AG04450 (cell line): ENCODE measurements at regions not wholly inside any gene's neighbourhood (a gene's known extent, or its start where the extent isn't known, plus 50 kb on each side); places are given as distances from the start of the nearest gene placed in this dataset.

Source experiments
- CTCF ChIA-PET: fragments of 300-600, 350-600 bp; formaldehyde crosslinking; extraction: SDS; loops from one replicate; lab custom pipeline; 2022; ENCODE audit warnings: antibody characterized with exemption, inconsistent platforms; lab: Charles Lee
- POLR2A ChIA-PET: fragments of 350-600 bp; formaldehyde crosslinking; extraction: SDS; loops from one replicate; lab custom pipeline; 2021; ENCODE audit warnings: antibody characterized with exemption, inconsistent platforms; lab: Yijun Ruan, JAX
- DNase-seq: peaks from one replicate; pipeline ENCODE4 v3.0.0-alpha.2; 2011; ENCODE audit warnings: low read depth, low spot score
- H3K27ac ChIP-seq: one replicate; pipeline ENCODE4 v1.5.1; 2012; ENCODE audit warnings: low read depth, low read length, control low read depth
- H3K27me3 ChIP-seq: one replicate; pipeline ENCODE4 v1.6.0; 2012; ENCODE audit warnings: low read length; ENCODE audit not compliant: control insufficient read depth, insufficient read depth
- H3K4me3 ChIP-seq: 2 replicates; pipeline ENCODE4 v1.5.1; 2011; ENCODE audit warnings: mild to moderate bottlenecking, low read depth, low read length, control low read depth
- H3K9me3 ChIP-seq: 2 replicates; pipeline ENCODE4 v1.5.1; 2012; ENCODE audit warnings: low read length; ENCODE audit not compliant: control insufficient read depth, insufficient read depth
- TF ChIP-seq, protein P1 (sequence below): IDR thresholded peaks from 2 replicates; pipeline ENCODE4 v1.5.1; 2011; ENCODE audit warnings: low read depth, low read length, control low read depth, inconsistent platforms

DNA sequence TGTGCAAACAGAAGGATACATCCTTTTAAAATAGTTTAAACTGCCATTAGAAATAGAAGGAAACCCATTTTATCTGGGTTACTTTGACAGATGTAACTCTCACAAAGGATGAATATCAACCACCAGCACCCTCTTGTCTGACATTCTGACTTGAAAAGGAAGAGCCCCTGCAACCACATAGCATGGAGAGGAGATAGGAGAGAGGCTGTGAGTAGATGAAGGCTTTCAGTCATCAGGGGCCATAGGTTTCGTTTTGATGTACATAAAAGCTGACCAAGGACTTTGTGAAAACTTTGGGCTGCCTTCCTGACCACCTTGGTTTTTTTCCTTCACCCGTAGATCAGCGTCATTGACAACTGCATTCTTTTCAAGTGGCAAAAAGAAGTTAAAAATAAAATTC, 211.6 kb upstream of the PRPS1L1 start:
- TF ChIP-seq, protein P1, sequence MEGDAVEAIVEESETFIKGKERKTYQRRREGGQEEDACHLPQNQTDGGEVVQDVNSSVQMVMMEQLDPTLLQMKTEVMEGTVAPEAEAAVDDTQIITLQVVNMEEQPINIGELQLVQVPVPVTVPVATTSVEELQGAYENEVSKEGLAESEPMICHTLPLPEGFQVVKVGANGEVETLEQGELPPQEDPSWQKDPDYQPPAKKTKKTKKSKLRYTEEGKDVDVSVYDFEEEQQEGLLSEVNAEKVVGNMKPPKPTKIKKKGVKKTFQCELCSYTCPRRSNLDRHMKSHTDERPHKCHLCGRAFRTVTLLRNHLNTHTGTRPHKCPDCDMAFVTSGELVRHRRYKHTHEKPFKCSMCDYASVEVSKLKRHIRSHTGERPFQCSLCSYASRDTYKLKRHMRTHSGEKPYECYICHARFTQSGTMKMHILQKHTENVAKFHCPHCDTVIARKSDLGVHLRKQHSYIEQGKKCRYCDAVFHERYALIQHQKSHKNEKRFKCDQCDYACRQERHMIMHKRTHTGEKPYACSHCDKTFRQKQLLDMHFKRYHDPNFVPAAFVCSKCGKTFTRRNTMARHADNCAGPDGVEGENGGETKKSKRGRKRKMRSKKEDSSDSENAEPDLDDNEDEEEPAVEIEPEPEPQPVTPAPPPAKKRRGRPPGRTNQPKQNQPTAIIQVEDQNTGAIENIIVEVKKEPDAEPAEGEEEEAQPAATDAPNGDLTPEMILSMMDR = no peak
- POLR2A ChIA-PET = no interaction called here
- CTCF ChIA-PET = no interaction called here
- H3K27me3 ChIP-seq = no peaks in the 10 kb centered on the region
- DNase-seq = no peak
- no peak overlapping the region for H3K4me3 ChIP-seq
- H3K27ac ChIP-seq = no peak overlapping the region
- no peaks in the 10 kb centered on the region for H3K9me3 ChIP-seq

DNA sequence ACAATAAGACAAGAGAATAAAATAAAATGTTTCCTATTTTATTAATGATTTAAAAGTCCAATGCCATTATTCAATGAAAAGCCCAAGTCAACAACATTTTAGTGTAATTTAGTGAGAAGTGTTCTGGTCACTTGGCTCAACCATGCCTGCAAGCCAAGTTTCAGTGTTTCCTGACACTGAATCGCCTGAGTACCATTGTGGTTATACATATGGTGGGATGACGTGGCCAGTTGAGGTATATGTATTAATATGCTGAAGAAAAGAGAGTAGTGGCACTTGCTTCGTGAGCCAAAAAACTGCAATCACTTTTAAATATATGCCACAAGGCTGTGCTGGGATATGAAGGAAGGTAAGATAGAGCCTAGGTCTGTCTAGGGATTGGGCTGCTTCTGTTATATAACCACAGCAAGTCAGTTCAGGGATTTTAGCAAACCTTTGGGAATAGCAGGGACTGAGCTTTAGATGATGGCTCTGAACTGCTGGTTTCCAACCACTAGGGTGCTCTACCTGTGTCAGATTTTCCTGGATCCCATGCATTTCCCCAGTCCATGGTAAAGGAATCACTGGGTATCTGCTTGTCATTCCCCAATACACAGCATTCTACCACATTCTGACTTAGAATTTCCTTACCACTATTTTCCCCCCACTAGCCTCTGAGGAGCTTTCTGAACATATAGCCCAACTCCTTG, 214.0 kb upstream of the PRPS1L1 start:
- ChIA-PET POLR2A (no interaction called here), CTCF (no interaction called here)
- Histone ChIP-seq H3K4me3 (no peak overlapping the region), H3K27me3 (no peaks in the 10 kb centered on the region), H3K27ac (no peak overlapping the region), H3K9me3 (no peaks in the 10 kb centered on the region)
- TF ChIP-seq, protein P1 = no peak
- no peak for DNase-seq

DNA sequence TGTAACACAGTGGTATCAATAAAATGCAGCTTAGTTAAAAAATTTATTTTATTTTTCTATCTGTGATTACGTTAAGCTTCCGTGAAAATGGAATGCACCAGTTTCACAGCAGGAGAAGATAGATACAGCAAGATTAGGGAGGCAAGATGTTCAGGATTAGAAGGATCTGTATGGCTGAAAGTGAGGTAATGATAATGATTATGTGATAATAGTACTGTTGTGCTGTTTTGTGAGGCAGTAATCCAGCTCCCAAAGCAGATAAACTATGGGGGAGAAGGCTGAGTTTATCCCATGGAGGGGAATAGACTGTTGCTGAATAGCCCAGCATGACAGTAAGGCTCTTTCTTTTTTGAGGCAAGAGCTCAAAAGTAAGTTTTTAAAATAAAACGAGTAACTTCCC, 216.1 kb upstream of the PRPS1L1 start:
- no peak overlapping the region for H3K27ac ChIP-seq
- TF ChIP-seq, protein P1 = no peak
- no peak overlapping the region for H3K4me3 ChIP-seq
- no peaks in the 10 kb centered on the region for H3K27me3 ChIP-seq
- no peak for DNase-seq
- CTCF ChIA-PET = no interaction called here
- no peaks in the 10 kb centered on the region for H3K9me3 ChIP-seq
- POLR2A ChIA-PET = no interaction called here

DNA sequence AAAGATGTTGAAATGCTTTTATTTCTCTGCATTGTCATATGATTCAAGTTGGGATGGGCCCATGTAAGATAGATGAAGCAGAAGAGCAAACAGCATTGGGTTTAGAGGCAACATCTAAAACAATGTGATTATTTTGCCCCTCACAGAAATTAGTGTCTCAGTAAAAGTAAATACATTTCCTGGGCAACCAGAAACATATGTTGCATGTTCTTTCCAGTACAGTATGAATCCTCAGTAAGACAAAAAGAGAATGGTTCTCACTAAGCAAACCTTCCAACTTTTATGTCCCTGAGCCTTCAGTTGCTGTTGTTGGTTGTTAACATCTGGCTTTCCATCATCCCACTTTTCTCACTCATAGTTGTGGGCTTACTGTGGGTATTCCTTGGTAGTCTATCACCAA, 222.5 kb upstream of the PRPS1L1 start:
- Histone ChIP-seq H3K4me3 (no peak overlapping the region), H3K9me3 (0 out of 2 replicates have a peak, but pooled peaks cover 2% of the 10 kb centered on the region), H3K27ac (no peak overlapping the region), H3K27me3 (no peaks in the 10 kb centered on the region)
- POLR2A ChIA-PET = no interaction called here
- no peak for DNase-seq
- CTCF ChIA-PET = no interaction called here
- TF ChIP-seq, protein P1 = no peak

DNA sequence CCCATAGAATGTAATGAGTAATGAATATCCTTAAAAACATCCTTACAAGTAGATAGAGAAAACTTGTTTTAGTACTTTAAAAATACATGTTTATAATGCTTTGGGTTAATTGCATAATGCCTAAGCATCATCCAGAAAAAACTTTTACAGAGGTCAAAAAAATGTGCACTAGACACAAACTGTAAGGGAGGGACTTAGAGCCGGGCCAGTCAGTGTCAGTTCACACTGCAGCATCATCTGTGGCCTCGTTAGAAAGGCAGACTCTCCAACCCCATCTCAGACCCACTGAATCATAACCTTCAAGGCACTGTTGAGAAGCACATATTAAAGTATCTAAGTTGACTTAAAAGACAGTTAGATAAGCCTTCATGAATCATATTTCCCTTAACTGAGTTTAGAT, 230.1 kb upstream of the PRPS1L1 start:
- ChIA-PET CTCF (no interaction called here), POLR2A (no interaction called here)
- Histone ChIP-seq H3K27me3 (no peaks in the 10 kb centered on the region), H3K4me3 (no peak overlapping the region), H3K9me3 (no peaks in the 10 kb centered on the region), H3K27ac (no peak overlapping the region)
- TF ChIP-seq, protein P1 = no peak
- DNase-seq = no peak
